PFSK-1 (cell line): ENCODE measurements at regions not wholly inside any gene's neighbourhood (a gene's known extent, or its start where the extent isn't known, plus 50 kb on each side); places are given as distances from the start of the nearest gene placed in this dataset.

Experiments
- POLR2AphosphoS5 ChIP-seq: IDR thresholded peaks from 2 replicates; pipeline ENCODE4 v1.6.1; 2012; ENCODE audit warnings: low read depth, mild to moderate bottlenecking, control low read depth, low read length, moderate library complexity
- REST ChIP-seq, 2 experiments: IDR thresholded peaks; 2 replicates each; pipeline versions ENCODE4 v1.6.1 to v1.8.0; 2011 to 2012; ENCODE audit warnings: low read depth in 2 of 2, low read length in 2 of 2, control low read depth in 1 of 2, inconsistent platforms in 1 of 2, mild to moderate bottlenecking in 1 of 2, moderate library complexity in 1 of 2; ENCODE audit not compliant: insufficient read depth in 1 of 2
- SIN3A ChIP-seq: IDR thresholded peaks from 2 replicates; pipeline ENCODE4 v1.6.1; 2012; ENCODE audit warnings: mild to moderate bottlenecking, low read length, moderate library complexity, borderline replicate concordance; ENCODE audit not compliant: insufficient read depth
- TAF1 ChIP-seq: IDR thresholded peaks from 2 replicates; pipeline ENCODE4 v1.6.1; 2012; ENCODE audit warnings: low read length, control low read depth, borderline replicate concordance; ENCODE audit not compliant: insufficient read depth

GRCh38 chr13:97091196-97091595 is 96.9 kb upstream of the OXGR1 start:
- no peak for TF ChIP-seq POLR2AphosphoS5
- TF ChIP-seq REST (IDR thresholded peaks at IDR 0.05; ENCODE audit: insufficient read depth in 1 of 2, low read depth in 2 of 2, low read length in 2 of 2): no peak
- no peak for TF ChIP-seq TAF1
- no peak for TF ChIP-seq SIN3A
